OCI-LY7 (cell line): ENCODE measurements at regions not wholly inside any gene's neighbourhood (a gene's known extent, or its start where the extent isn't known, plus 50 kb on each side); places are given as distances from the start of the nearest gene placed in this dataset.

ENCODE experiments used
- CTCF ChIP-seq: fragments of 200-600 bp; sonication (generic); conservative IDR thresholded peaks from 2 replicates; pipeline ENCODE4 v1.5.1; 2014; ENCODE audit warnings: mild to moderate bottlenecking, antibody characterized with exemption, low read length, moderate library complexity, mixed read lengths
- EZH2phosphoT487 ChIP-seq: fragments of 200-600 bp; sonication (generic); IDR thresholded peaks from 2 replicates; pipeline ENCODE4 v1.6.1; 2018; ENCODE audit warnings: low read depth, borderline replicate concordance, mild to moderate bottlenecking, mixed run types, antibody characterized with exemption, low read length, moderate library complexity, mixed read lengths

GRCh38 chr22:48576333-48577013 lies 1251.2 kb downstream of the BRD1 start:
- TF ChIP-seq CTCF: no peak
- TF ChIP-seq EZH2phosphoT487: no peak
